SKM-1 (cell line): ENCODE measurements at regions not wholly inside any gene's neighbourhood (a gene's known extent, or its start where the extent isn't known, plus 50 kb on each side); places are given as distances from the start of the nearest gene placed in this dataset.
A peak's percentile ranks its signal among the peaks of the same experiment; 100 is the strongest.
"Not testable (repeated sequence)": the region's sequence is repeated elsewhere in the genome, so short reads cannot be mapped to it uniquely, and the experiment has no call there.

Experiments
- DNase-seq: peaks from one replicate; lab custom pipeline; 2025; ENCODE audit not compliant: unreplicated experiment; lab: John Stamatoyannopoulos, UW

DNA sequence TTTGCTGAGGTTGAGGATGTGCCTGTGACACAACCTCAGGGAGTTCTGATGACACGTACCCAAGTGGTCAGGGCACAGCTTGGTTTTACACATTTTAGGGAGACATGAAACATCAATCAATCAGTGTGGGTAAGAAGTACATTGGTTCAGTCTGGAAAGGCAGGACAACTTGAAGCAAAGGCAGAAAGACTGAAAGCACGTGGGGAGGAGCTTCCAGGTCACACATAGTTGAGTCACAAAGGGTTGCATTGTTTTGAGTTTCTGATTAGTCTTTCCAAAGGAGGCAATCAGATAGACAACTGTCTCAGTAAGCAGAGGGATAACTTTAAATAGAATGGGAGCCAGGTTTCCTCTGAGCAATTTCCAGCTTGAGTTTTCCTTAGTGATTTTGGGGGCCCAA lies 1910.0 kb upstream of the AGA start:
- DNase-seq = no peak

DNA sequence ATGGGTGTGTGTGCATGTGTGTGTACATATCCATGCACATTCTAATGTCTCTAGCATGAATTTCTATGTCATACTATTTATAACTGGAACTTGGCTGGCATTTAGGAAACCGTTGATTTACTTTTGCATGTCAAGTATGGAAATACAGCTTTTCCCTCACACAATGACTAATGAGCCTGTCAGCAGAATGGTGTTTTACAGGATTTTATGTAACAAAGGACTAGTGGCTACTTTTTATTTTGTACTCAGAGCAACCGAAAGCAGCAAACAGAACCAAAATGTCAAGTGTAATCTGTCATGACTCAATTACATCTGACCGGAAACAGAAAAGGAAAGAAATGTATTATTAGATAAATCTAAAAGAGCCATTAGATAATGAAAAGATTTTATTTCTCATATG lies 1911.5 kb upstream of the AGA start:
- no peak for DNase-seq

DNA sequence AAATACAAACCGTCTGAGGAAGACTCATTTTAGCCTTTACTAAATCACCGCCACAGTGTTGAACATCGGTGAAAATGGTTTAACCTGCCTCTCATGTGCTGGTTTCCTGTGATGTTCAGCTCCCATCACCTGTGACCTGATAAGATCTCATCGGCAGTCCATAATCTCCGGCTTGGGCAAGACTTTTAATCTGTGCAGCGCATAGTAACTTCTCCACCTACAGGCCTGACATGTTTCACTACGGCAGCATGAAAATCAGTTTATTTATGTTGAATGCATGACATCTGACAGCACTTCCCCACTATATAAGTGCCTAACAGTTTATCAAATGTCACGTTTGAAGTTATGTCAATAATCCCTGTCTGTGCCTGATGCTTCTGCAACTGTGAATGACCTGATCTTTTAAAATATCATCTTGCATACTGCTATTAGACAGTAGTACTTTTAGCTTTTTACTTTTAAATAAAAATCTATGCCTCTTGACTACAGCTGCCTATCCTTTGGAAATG lies 1919.8 kb upstream of the AGA start:
- no peak for DNase-seq

DNA sequence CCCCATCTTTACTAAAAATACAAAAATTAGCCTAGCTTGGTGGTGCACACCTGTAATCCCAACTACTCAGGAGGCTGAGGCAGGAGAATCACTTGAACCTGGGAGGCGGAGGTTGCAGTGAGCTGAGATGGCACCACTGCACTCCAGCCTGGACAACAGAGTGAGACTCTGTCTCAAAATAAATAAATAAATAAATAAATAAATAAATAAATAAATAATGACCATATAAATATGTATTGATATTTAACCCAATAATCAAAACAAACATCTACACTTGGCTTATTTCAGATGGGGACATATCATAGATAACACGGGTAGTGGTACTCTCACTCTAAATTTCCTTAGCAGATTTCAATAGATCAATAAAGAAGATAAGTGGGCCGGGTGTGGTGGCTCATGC lies 1923.7 kb upstream of the AGA start:
- DNase-seq = not testable (repeated sequence)

DNA sequence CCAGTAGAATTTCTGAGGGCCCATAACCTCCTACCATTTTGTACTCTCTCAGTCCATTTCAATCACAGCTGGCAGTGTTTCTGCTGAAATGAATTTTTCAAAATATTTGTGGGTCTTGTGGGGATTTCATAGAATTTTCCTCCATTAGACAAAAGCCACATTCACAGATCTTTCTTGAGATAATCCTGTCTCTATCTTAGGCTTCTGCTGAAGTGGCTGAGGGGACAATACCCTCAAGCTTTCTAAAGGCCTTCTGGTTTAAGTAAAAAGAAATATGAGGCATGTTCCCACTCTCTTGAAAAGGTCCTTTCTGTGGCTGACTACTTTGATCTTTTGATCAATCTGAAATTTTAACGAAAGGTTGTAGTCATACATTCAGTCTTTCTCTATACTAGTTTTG lies 1930.0 kb upstream of the AGA start:
- no peak for DNase-seq

DNA sequence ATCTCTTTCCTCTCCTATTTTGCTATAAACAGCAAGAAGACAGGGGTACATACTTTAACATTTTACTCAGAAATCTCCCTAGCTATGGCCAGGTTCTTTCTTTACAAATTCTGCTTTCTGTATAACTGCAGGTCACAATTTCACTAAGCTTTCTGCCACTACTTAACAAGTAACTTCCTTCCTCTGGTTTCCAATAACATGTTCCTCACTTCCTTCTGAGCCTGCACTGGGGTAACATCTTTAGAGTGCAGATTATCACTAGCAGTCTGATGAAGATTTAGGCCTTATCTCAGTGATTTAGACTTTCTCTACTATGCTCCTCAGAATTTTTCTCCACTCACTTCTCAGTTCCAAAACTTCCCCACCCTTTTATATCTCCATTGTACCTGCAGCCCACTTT lies 1930.5 kb upstream of the AGA start:
- DNase-seq = peak; percentile 65

DNA sequence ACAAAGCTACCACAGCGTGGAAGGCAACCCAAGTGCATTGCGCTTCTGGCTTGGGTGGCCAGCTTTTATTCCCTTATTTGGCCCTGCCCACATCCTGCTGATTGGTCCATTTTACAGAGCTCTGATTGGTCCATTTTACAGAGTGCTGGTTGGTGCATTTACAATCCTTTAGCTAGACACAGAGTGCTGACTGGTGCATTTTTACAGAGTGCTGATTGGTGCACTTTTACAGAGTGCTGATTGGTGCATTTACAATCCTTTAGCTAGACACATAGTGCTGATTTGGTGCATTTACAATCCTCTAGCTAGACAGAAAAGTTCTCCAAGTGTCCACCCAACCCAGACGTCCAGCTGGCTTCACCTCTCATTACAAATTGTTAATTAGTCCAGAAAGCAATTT lies 1936.6 kb upstream of the AGA start:
- not testable (repeated sequence) for DNase-seq

DNA sequence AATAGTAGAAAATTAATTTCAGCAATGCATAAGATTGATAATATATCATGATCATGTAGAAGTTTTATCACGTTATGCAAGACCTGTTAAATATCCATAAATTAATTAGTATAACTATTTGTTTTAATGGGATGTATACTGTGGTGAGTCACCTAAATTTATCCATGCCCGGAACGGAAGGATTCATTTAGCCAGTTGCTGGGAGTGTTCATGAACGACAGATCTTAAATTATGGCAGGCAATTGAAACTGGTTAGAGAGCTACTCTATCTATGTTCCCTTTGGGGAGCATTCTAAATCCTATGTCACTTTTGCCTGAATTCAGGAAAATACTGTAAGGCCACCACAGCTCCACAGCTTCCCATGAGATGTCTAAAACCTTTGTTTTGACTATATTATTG lies 1950.5 kb upstream of the AGA start:
- DNase-seq = no peak

DNA sequence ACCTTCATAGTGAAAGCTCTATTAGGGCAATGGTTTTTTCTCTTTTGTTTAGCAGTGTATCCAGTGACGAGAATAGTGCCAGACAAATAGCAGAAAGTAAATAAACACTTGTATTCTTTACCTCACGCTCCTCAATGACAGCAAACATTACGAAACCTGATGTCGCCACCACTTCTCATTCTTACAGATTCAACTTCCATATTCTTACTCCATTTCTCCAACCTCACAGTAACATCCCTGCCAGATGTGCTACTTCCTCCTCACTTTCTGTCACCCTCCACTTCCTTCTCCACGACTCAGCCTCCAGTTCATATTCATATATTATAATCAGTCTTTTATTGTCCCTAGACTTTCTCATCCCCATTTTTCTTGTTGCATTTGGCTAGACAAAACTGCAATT lies 1956.2 kb upstream of the AGA start:
- DNase-seq = peak; percentile 81

DNA sequence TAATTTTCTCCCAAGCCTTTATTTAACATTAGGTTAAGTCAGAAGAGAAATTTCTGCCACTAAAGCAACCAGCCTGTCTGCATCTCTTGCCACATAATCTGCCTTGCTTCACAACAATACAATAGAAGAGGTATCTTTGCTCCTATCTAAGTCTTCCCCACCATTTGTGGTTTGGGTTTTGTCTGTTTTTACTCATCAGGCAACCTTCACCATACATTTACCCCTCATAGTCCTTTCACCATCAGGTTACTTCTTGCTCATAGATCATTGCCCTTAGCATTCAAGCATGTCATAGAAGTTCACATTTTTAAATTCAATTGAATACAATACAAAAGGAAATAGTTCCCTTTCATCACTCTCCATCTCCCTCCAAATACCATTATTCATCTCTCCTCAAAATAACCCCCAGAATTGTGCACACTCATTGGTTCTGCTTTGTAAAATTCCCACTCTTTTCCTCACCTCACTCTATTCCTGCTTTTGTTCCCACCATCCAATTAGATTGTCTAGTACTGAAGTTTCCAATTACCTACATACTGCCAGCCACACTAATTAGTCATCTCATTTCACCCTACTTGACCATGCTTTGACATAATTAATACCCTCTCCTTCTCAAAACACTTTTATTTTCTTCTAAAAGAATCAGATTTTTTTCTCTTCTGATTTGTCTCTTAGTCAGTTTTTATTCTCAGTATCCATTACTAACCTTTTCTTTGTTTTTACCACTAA lies 1957.0 kb upstream of the AGA start:
- peak; percentile 13 for DNase-seq

DNA sequence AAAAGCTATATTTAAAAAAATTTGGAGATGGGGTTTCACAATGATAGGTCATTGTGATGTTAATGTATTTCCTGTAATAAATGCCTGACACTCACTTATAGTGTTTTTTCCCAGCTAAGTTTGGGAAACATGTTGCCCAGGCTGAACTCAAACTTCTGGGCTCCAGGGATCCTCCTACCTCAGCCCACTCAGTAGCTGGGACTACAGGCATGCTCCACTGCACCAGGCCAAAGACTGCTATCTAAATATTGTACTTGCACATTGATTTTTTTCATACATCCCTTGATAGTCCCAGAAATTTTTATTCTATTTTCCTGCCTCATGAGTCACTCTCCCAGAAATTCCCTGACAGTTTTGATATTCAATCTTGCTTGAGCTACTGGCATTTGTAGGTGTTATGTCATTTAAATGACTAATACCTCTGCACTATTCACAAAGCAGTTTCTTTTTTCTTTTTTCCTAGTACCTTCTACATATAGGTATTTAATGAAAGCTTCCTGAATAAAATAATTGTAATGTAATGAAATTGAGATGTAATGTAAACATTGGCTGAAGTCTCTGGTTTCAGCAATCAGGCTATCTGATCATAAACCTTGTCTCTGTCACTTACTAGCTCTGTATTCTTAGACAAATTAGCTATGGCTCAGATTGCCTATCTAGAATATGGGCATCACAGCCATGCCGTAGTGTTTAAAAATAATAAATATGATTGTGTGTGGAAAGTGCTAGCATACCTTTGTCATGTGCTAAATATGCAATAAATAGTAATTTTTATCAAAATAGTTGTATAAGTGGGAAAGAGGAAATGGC lies 1973.0 kb upstream of the AGA start:
- DNase-seq = no peak

DNA sequence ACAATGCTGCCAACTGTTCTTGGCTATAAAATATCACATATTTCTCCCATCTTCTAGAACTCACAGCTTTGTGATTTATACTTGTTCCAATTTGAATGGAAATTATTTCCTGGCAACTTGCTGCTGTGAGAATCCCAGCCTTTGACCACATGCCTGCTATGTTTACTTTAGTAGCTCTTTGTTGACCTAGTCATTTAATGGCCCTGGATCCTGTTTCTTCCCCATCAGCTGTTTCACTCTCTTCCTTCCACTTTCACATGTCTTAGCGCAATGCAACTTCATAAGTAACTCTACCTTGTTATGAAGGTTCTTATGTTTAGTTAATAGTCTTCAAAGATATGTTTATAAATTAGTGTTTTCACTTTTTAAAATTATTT lies 1973.6 kb upstream of the AGA start:
- no peak for DNase-seq

DNA sequence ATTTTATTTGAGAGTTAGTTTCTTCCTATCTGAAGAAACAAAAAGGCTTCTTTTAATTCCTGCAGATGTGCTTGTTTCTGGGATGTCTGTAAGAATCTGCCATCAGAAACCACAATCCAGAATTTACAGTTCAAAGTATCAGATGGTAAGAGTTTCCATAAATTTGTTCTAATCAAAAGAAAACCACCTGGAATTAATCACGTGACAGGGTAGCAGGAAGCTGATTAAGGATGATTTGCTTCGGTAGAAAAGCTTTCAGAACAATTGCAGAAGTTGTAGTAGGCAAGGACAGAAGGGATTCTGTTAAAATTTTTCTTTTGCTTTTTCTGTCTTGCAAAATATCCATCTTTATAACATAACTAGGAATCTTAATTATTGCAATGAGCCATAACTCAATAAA lies 1975.1 kb upstream of the AGA start:
- no peak for DNase-seq

DNA sequence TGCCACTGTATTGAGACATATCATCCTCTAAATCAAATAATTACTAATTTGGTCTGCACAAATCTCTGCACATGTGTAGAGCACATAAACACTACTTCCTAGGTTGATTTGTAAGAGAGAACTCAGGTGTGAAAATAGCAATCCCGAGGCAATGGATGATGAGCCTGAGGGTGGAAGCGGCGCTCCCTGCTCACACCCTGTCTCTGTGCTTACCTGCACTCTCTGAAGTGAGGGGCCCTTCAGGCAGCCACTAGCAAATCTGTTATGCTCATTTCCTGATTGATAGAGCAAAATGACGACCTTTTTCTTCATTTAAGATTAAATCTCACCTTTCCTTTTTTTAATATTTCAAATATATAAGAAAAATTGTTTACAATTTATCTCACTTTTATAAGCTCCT lies 1995.7 kb upstream of the AGA start:
- no peak for DNase-seq

DNA sequence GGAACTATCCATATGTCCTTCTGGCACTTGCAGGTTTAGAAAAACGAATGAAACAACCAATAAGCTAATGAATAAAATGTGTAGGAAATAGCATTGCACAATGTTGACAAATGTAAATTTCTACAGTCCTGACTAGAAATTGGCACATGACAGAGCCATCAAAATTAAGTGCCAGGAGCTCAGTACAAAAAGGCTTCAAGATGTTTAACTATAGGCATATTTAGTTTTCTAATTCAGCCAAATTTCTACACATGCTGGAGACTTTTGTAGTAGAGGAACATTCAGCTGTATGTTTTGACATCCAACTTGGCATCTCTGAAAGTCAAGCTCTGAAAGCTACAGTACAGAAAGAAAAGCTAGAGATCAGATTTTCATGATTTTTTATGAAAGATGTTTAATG lies 1999.4 kb upstream of the AGA start:
- DNase-seq = no peak

DNA sequence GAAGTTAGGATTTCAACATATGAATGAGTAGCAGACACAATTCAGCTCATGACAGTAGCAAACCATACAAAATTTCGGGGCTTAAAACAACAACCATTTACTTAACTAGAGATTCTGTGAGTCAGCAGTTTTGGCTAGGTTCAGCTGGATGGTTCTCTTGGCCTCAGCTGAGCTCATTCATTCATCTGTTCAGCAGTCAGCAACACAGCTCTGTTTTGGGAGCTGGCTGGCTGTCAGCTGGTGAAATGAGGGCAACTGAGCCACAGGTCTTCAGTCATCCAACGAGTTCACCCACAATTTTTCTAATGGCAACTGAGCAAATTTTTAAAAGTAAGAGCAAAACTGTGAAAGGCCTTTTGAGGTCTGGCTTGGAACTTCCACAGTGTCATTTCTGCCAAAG lies 2005.1 kb upstream of the AGA start:
- no peak for DNase-seq

DNA sequence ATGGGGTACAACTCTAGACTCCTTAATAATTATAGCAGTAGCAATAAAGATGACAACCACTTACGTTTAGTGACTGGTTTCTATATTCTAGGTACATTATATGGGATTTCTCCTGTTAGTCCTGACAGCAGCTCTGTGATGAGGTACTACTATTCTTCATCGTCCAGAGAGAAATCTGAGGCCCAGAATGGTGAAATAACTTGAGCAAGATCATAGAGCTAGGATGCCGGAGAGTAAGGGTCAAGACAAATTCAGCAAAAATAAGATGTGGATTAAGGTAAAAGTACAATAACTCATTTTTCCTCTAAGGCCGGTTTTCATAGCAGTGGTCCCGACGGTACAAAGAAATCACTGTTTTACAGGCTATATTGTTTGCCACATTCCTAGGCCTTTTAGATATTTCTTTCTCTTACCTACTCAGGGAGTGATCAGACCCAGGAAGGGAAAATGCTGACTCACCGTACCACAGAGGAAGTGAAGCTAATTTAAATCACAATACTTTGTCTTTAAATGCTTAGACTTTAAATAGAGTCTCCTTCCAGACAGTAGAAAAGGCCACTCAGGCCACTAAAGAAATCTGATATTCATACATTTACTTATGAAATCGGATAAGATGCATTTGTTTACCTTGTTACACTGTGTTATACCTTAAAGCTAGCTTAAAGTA lies 2023.0 kb upstream of the AGA start:
- no peak for DNase-seq

DNA sequence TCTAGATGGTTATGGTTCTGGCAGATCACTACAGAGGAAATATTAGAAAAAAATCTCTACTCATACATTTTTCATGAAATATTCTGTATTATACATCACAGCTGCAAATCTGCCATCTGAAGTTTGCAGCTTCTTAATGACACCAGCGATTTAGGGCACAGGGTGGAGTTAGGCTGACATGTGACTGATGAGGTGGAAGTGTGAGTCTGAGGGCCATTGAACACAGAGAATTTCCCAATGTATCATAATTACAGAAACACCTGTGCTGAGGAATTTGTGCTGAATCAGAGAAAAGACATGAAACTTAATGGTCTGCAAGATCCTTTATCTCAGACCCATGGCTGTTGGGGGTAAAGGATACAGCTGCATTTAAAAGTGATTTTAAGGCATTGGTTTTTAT lies 2025.6 kb upstream of the AGA start:
- no peak for DNase-seq

DNA sequence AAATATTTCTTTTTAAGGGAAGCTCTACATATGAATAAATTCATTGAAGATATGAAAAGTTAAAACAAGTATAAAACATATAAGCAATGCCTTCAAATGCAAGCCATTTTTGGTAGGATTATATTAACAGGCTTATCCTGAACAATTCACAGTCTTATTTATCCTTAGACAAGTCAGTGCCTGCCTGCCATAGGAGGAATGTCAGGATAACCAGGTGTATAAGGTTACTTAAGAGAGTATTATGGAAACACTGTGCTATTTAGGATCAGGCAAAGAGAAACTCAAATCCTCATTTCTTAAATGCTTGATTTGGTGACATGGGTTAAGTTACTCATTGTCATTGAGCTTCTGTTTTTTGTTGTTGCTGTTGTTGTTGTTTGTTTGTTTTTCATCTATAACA lies 2029.9 kb upstream of the AGA start:
- DNase-seq = no peak

DNA sequence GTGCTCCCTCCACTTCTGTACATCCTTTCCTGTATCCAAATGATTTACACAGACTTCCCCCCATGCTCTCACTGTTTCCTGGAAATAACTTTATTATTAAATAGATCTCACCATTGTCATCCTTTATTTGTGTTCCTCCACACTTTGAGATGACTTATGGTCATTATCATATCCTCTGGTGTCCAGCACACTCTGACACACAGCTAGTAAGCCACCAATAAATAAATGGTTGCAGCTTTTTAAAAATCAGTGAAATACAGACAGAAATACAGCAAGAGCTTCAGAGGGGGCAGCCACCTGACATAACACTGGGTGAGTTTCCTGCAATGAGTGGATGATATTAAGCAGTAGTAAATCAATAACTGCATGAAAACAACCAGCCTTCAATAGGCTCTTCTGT lies 2036.4 kb upstream of the AGA start:
- DNase-seq = no peak

DNA sequence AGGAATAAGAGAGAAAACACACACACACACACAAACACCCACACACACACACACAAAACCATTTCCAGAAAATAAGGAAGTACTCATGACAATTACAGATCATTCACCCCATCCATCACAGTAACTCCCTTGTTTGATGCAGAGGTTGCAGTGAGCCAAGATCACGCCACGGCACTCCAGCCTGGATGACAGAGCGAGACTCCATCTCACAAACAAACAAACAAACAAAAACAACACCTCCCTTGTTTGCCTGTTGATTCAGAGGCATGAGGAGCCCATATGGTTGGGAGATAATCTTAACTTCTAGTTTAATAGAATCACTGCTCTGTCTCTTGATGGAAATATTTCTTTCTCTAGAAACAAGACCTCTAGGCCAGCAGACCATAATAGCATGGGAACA lies 2043.5 kb upstream of the AGA start:
- no peak for DNase-seq
